Hematopoietic multipotent progenitor cell treated with erythropoietin and hydrocortisone succinate and interleukin-3 and kit ligand, for 6 days (in vitro differentiated cells): ENCODE measurements at regions not wholly inside any gene's neighbourhood (a gene's known extent, or its start where the extent isn't known, plus 50 kb on each side); places are given as distances from the start of the nearest gene placed in this dataset.

Experiments used
- DNase-seq: peaks from one replicate; pipeline ENCODE4 v3.0.0-alpha.2; 2015

- DNase-seq: peak; percentile 84
These were observed 157.8 kb upstream of the SLC1A4 start for GRCh38 chr2:64831134-64831976.

GRCh38 chr2:64831977-64832328 is 157.2 kb upstream of the SLC1A4 start:
- no peak for DNase-seq

DNA sequence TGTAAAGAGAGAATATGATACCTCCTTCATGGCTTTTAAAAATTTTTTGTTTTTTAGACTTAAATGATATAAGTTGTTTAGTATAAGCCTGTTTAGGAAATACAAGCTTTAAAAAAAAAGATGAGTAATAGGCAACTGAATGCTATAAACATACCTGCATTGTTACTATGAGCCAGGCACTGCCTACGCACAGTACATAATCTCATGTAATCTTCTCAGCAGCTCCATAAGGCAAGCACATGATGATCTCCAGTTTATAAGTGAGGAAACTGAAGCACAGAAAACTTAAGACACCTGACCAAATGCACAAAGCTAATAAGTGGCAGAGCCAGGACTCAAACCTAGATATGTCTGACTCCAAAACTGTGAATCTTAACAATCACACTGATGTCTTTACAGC is 156.3 kb upstream of the SLC1A4 start:
- no peak for DNase-seq

GRCh38 chr2:64836566-64836965 is 152.6 kb upstream of the SLC1A4 start:
- DNase-seq: no peak

DNA sequence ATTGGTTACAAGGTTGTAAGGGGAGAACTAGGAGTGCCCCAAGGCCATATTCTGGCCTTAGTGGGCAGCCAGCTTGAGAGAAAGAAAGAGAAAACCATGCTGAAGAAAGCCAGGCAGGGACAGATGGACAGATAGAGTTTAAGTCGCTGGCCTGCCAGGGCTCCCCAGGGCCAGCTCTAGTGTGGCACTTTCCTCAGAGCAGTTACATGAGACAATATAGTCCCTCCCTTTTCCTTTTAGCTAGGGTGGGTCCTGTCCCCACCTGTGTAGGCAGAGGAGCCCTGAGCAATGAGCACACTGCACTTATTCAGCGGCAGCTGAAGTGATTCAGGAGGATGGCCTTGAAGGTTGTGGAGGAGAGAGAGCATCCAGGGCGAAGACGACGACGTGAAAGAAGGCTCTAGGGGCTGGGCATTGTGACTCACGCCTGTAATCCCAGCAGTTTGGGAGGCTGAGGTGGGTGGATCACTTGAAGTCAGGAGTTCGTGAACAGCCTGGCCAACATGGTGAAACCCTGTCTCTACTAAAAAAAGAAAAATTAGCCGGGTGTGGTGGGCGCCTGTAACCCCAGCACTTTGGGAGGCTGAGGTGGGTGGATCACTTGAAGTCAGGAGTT is 152.0 kb upstream of the SLC1A4 start:
- DNase-seq: no peak

DNA sequence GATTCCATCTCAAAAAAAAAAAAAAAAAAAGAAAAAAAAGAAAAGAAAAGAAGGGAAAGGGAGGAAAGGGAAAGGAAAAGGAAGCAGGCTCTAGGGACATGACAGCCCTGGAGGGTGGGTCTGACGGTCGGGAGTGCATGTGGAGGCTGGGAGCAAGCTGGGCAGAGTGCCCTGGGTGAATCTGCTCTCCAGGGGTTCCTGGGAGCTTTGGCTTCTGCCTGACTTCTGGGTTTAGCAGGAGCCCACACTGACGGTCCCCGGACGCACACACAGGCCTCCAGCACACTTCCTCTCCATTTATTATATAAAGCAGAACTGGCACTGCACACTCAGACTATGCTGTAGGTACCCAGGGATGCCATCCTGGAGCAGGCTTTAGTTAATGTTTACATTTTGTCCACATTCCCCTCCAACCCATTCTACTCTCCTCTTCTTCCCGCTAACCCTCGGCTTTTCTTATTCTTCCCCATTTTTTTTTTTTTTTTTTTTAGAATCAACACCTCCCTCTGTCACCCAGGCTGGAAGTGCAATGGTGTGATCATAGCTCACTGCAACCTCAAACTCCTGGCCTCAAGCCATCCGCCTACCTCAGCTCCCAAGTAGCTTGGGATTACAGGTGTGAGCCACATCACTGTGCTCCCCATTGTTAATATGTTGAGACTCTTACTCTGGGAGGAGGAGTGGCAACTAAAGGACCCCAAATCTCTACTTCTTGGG is 151.1 kb upstream of the SLC1A4 start:
- peak; percentile 46 for DNase-seq

DNA sequence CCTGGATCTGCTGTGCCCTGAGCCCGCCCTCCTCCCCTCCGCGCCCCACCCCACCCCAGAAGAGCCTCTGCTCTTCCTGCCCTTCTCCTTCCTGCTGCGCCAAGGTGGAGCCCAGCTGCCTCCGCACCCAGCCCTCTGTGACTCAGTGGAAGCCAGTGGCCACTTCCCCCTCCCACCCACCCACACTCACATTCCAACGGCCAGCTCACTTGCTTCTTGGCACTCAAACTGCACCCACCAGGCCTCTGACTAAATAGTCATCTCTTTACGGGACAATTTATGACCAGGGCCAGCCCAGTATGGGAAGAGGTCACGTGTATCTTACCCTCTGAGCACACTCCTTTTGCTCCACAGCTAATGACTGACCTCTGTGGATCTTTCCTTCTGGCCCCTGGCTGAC is 150.4 kb upstream of the SLC1A4 start:
- no peak for DNase-seq

DNA sequence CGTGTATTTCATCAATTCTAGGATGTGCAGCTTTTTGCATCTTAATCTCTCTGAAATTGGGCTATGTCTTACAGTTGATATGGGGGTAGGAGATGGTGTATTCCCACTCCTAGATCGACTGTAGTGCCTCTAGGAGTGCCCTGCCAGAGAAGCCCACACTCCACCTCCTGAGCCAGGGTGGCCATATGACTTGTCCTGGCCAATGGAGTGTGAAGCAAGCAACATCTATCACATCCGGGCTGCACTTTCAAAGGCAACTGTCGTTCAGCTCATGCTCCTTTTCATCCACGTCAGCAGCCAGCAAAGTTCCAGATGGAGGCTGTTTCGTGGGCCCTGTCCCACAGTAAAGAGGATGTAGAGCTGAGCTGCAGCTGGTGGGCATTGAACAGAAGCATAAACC is 149.4 kb upstream of the SLC1A4 start:
- no peak for DNase-seq

DNA sequence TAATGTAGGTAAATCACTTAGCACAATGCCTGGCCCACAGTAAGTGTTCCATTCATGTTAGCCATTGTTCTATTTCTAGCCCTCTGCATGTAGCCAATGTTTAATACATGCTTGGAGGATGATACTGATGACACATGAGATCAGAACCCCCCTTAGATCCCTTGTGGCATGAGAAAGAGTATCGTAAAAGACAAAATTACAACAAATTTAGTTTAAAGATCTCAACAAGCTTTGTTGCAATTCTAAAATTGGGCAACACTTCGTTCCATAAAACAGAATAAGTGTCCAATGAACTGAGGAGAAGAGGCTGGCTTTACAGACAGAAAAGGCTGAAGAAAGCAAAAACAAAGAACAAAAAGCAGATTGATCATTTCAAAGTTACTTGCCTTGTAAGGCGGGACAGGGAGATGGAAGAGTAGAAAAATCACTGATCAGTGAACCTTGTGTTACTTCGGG is 148.7 kb upstream of the SLC1A4 start:
- DNase-seq: no peak

- peak; percentile 59 for DNase-seq
These were observed 147.7 kb upstream of the SLC1A4 start for GRCh38 chr2:64841461-64841860.

- DNase-seq: no peak
These were observed 147.2 kb upstream of the SLC1A4 start for GRCh38 chr2:64842030-64842429.

DNA sequence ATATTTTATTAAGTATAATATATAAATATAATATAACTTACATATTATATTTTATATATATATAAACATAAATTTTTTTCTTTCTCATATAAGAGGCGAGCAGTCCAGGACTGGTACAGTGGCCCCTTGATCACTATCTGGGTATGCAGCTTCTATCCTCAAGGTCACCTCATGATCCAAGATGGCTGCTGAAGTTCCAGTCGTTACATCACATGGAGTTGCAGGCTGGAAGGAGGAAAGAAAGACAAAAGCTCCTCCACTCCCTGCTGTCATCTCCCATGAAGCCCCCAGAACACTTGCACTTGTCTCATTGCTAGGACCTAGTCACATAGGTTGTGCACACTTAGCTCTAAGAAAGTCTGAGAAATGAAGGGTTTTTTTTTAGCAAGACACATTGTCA is 145.1 kb upstream of the SLC1A4 start:
- DNase-seq: no peak

- no peak for DNase-seq
These were observed 143.8 kb upstream of the SLC1A4 start for GRCh38 chr2:64845273-64845905.

DNA sequence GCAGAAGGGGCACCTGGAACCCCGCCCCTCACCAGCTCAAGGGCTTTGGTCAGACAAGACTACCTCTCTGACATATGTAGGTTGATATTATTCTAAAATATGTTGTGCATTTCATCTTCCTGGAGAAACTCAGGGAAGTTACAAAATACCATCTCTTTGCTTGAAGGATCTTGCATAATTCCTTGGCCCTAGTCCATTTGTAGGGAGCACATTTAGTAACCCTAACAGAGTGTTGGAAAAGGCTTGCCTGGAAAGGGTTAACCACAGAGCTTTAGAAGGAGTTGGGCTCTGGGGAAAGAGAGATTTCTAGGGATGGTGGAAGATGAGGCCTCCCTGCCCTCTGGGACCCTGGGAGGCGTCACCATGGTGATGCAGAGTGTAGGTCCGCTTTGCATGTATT is 143.0 kb upstream of the SLC1A4 start:
- peak; percentile 27 for DNase-seq

DNA sequence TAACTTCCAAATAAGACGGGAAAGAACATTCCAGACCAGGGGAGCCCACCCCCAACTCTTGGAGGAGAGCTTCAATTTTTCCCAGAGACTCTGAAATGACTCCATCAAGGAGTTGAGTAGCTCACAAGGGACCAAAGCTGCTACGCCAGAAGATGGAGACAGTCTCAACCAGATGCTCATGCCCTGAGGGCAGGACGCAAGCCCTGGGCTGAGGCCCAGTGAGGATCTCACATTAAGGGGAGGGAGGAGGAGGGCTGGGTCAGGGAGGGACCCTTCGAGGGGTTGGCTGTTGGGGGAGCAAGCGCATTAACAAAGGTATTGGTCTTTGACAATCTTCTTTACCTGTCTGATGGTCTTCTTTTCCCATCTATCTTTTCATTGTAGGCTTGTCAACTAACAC is 141.3 kb upstream of the SLC1A4 start:
- DNase-seq: no peak

- no peak for DNase-seq
These were observed 140.8 kb upstream of the SLC1A4 start for GRCh38 chr2:64848363-64848762.

DNA sequence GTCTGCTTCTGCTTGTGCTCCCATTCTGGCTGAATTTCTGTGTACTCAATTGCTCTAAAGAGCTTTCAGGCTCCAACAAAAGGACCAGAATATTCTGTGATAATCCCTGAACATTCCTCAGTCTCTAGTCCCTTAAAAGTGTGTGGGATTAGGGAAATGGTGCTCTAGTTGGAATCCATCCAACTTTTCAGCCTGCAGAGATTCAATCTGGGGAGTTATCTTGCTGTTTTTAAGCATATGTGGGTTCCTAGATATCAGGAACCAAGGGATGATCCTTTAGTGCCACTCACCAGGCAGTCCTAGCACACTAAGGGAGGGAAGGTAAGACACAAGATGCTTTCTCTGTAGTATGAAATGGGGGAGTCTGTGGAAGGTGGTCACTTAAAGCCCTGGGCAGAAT is 140.3 kb upstream of the SLC1A4 start:
- DNase-seq: no peak

GRCh38 chr2:64850642-64851041 is 138.6 kb upstream of the SLC1A4 start:
- no peak for DNase-seq

DNA sequence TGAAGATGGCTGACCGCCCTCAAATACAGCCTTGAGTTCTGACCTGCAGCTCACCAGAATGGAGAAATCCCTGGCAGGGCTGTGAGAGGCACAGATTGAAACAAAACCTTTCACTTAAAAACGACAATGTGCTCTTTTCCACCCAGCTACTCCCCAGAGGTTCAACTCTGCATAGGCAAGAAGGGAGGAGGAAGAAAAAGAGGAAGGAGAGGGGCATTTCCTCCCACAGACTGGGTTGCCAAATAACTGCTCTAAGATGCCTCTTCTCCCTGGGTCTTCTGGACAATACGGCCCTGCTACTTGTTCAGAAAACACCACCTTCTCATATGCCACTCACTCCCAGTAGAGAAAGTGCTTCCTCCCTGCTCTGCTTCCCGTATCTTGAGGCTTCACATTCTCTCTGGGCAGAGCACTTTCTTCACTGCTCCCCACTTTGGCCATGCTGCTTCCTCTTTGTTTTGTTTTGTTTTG is 136.4 kb upstream of the SLC1A4 start:
- peak; percentile 72 for DNase-seq

- DNase-seq: no peak
These were observed 135.9 kb upstream of the SLC1A4 start for GRCh38 chr2:64853306-64853705.

DNA sequence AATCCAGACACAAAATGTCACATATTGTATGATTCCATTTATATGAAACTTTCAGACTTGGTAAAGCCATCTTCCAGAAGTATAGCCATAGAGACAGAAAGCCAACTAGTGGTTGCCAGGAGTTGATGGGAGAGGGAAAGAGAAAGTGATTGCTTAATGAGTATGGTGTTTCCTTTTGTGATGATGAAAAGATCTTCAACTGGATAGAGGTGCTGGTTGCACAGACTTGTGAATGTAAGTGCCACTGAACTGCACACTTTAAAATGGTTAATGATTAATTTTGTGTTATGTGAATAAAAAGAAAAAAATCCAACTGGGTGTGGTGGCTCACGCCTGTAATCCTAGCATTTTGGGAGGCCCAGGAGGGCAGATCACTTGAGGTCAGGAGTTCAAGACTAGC is 135.3 kb upstream of the SLC1A4 start:
- DNase-seq: no peak

GRCh38 chr2:64854773-64855237 is 134.4 kb upstream of the SLC1A4 start:
- peak; percentile 60 for DNase-seq
